B cell (primary cell): ENCODE measurements at regions not wholly inside any gene's neighbourhood (a gene's known extent, or its start where the extent isn't known, plus 50 kb on each side); places are given as distances from the start of the nearest gene placed in this dataset.
A peak's percentile ranks its signal among the peaks of the same experiment; 100 is the strongest.
"Not testable (repeated sequence)": the region's sequence is repeated elsewhere in the genome, so short reads cannot be mapped to it uniquely, and the experiment has no call there.

ENCODE experiments used
- ATAC-seq: fragments of 200-7000 bp; cut with Tn5 transposase; one replicate; pipeline ENCODE4 v1.10.0; 2021; ENCODE audit warnings: low read depth, mild to moderate bottlenecking, moderate number of reproducible peaks, moderate library complexity
- CTCF ChIA-PET: fragments of 350-600 bp; sonication (Branson Sonifier 250); formaldehyde crosslinking; loops from one replicate; lab custom pipeline; 2021; ENCODE audit warnings: antibody characterized with exemption, inconsistent platforms; lab: Charles Lee
- POLR2A ChIA-PET: fragments of 350-600 bp; sonication (Branson Sonifier 250); formaldehyde crosslinking; loops from one replicate; lab custom pipeline; 2021; ENCODE audit warnings: antibody characterized with exemption; lab: Charles Lee
- DNase-seq: peaks from one replicate; pipeline ENCODE4 v3.0.0; 2013
- H2AFZ ChIP-seq: 2 replicates; pipeline ENCODE4 v1.6.1; 2012; ENCODE audit warnings: mild to moderate bottlenecking, low read depth, low read length; ENCODE audit not compliant: insufficient read depth, poor library complexity, severe bottlenecking
- H3K27ac ChIP-seq, 2 donors: 1 replicate in 1 of 2; 2 replicates in 1 of 2; pipeline ENCODE4 v1.5.1; 2012 to 2013; ENCODE audit warnings: low read length in 2 of 2, mild to moderate bottlenecking in 2 of 2, moderate library complexity in 1 of 2
- H3K27me3 ChIP-seq, 4 experiments: fragments of 200-600 bp in 1 of 4; sonication (generic) in 1 of 4; replicated peaks in 1 of 4; 1 replicate in 2 of 4; 2 replicates in 2 of 4; pipeline versions ENCODE4 v1.6.1 to v1.7.0; 2013 to 2016; ENCODE audit warnings: low read length in 3 of 4, mild to moderate bottlenecking in 2 of 4, mixed read lengths in 1 of 4, moderate library complexity in 1 of 4; ENCODE audit not compliant: insufficient read depth in 4 of 4, control insufficient read depth in 3 of 4; ENCODE audit errors: control extremely low read depth in 1 of 4
- H3K36me3 ChIP-seq, 2 experiments: replicated peaks in 1 of 2; 1 replicate in 1 of 2; 2 replicates in 1 of 2; pipeline versions ENCODE4 v1.6.1 to v1.7.1; 2013; ENCODE audit warnings: low read length in 1 of 2; ENCODE audit not compliant: insufficient read depth in 2 of 2, control insufficient read depth in 1 of 2; ENCODE audit errors: control extremely low read depth in 1 of 2, extremely low read depth in 1 of 2
- H3K4me1 ChIP-seq, 2 donors: fragments of 200-600 bp in 1 of 2; sonication (generic) in 1 of 2; 1 replicate in 1 of 2; 2 replicates in 1 of 2; pipeline versions ENCODE4 v1.5.1 to v1.6.1; 2013 to 2017; ENCODE audit warnings: low read length in 2 of 2; ENCODE audit not compliant: control insufficient read depth in 2 of 2, insufficient read depth in 2 of 2
- H3K4me2 ChIP-seq: replicated peaks from 2 replicates; pipeline ENCODE3; 2012; ENCODE audit warnings: mild to moderate bottlenecking, low read depth, low read length; ENCODE audit not compliant: poor library complexity, severe bottlenecking
- H3K4me3 ChIP-seq, 5 experiments: fragments of 200-600 bp in 1 of 5; sonication (generic) in 1 of 5; 1 replicate in 3 of 5; 2 replicates in 2 of 5; pipeline versions ENCODE4 v1.5.1 to v1.7.0; 2011 to 2016; ENCODE audit warnings: low read length in 4 of 5, mild to moderate bottlenecking in 4 of 5, low read depth in 2 of 5, control low read depth in 1 of 5, moderate library complexity in 1 of 5; ENCODE audit not compliant: insufficient read depth in 1 of 5; ENCODE audit errors: control extremely low read depth in 1 of 5, extremely low read depth in 1 of 5
- H3K79me2 ChIP-seq: fragments of 200-600 bp; sonication (generic); one replicate; pipeline ENCODE4 v1.6.0; 2016; ENCODE audit warnings: low read length; ENCODE audit not compliant: control insufficient read depth, insufficient read depth
- H3K9ac ChIP-seq: fragments of 200-600 bp; sonication (generic); 2 replicates; pipeline ENCODE4 v1.6.1; 2017; ENCODE audit warnings: mild to moderate bottlenecking, low read length, moderate library complexity
- H3K9me3 ChIP-seq, 3 donors: one replicate each; pipeline versions ENCODE4 v1.6.1 to v1.7.1; 2013; ENCODE audit warnings: low read length in 2 of 3; ENCODE audit not compliant: control insufficient read depth in 2 of 3, insufficient read depth in 1 of 3; ENCODE audit errors: control extremely low read depth in 1 of 3
- H4K20me1 ChIP-seq: 2 replicates; pipeline ENCODE4 v1.6.0; 2012; ENCODE audit warnings: mild to moderate bottlenecking, low read length; ENCODE audit not compliant: insufficient read depth, control insufficient read depth, poor library complexity, severe bottlenecking
- H3K27ac Mint-ChIP-seq: one replicate; pipeline ENCODE4 v1.8.0; 2021; ENCODE audit warnings: mixed read lengths
- H3K27me3 Mint-ChIP-seq: one replicate; pipeline ENCODE4 v1.8.0; 2021; ENCODE audit warnings: mixed read lengths
- H3K4me1 Mint-ChIP-seq: one replicate; pipeline ENCODE4 v1.8.0; 2021; ENCODE audit warnings: mixed read lengths
- H3K4me3 Mint-ChIP-seq: one replicate; pipeline ENCODE4 v1.8.0; 2021; ENCODE audit warnings: mixed read lengths
- H3K9me3 Mint-ChIP-seq: one replicate; pipeline ENCODE4 v1.8.0; 2022; ENCODE audit warnings: mixed read lengths; ENCODE audit not compliant: insufficient read depth
- EZH2 ChIP-seq: IDR thresholded peaks from 2 replicates; pipeline ENCODE4 v1.6.1; 2012; ENCODE audit warnings: borderline replicate concordance, low read depth, mild to moderate bottlenecking, moderate library complexity, low read length; ENCODE audit not compliant: insufficient read depth, poor library complexity, severe bottlenecking
- WGBS: methylation state at CpG from one replicate; pipeline ENCODE4 v1.1.5; 2013; ENCODE audit warnings: missing lambda C conversion rate; ENCODE audit not compliant: insufficient coverage; 5-methylcytosine and 5-hydroxymethylcytosine counted together
- intact Hi-C: fragments of 100-400 bp; cut with micrococcal nuclease; formaldehyde crosslinking; loops from one replicate; pipeline ENCODE4 v1.10.0; 2022

GRCh38 chr2:90322982-90323381 is 1631.5 kb downstream of the RPIA start:
- H3K4me2 ChIP-seq, H3K79me2 ChIP-seq, H3K36me3 ChIP-seq, H4K20me1 ChIP-seq, ATAC-seq, H3K27me3 ChIP-seq, H3K4me1 Mint-ChIP-seq, H3K27me3 Mint-ChIP-seq, H3K9me3 Mint-ChIP-seq, H3K9me3 ChIP-seq, POLR2A ChIA-PET, H2AFZ ChIP-seq, H3K4me3 ChIP-seq, CTCF ChIA-PET, intact Hi-C loops, H3K9ac ChIP-seq, H3K4me1 ChIP-seq, H3K27ac ChIP-seq: not testable (repeated sequence)
- Mint-ChIP-seq H3K27ac (peak overlapping the region; percentile 68), H3K4me3 (peak overlapping the region; percentile 64)
- peak; percentile 4 for DNase-seq
- no CpG with 5 or more reads among the region's 29 CpGs for WGBS

- ATAC-seq, CTCF ChIA-PET, H3K27me3 Mint-ChIP-seq, intact Hi-C loops, H3K4me1 ChIP-seq, H3K27ac ChIP-seq, H3K9ac ChIP-seq, H3K9me3 Mint-ChIP-seq, H3K79me2 ChIP-seq, H3K4me1 Mint-ChIP-seq, H4K20me1 ChIP-seq, H3K27me3 ChIP-seq, H3K36me3 ChIP-seq, H3K9me3 ChIP-seq: not testable (repeated sequence)
- peak; percentile 63 for DNase-seq
- WGBS: 2% methylated on average over 50 of the region's 134 CpGs
- H3K4me2 ChIP-seq: peak overlapping the region; percentile 65
- Mint-ChIP-seq H3K4me3 (peak overlapping the region; percentile 52), H3K27ac (peak overlapping the region; percentile 67)
- H2AFZ ChIP-seq: peak overlapping the region; percentile 42
- TF ChIP-seq EZH2: peak; percentile 98
- peak overlapping the region in 3 of 5 experiments; percentile 33 to 54 (median 41) for H3K4me3 ChIP-seq
- POLR2A ChIA-PET: interaction anchor here (0.6 kb wide), 1 partner anchor 1153 kb away, joined by 3 read pairs; no protein-coding TSS in a partner anchor
Observed at GRCh38 chr2:90323612-90324558, 1632.4 kb downstream of the RPIA start.

GRCh38 chr2:90324672-90325071 is 1633.2 kb downstream of the RPIA start:
- H3K27ac Mint-ChIP-seq, H3K4me1 Mint-ChIP-seq, H4K20me1 ChIP-seq, intact Hi-C loops, H2AFZ ChIP-seq, H3K9ac ChIP-seq, H3K36me3 ChIP-seq, H3K4me1 ChIP-seq, POLR2A ChIA-PET, H3K27ac ChIP-seq, H3K9me3 ChIP-seq, H3K27me3 ChIP-seq, ATAC-seq, H3K4me3 Mint-ChIP-seq, H3K27me3 Mint-ChIP-seq, H3K9me3 Mint-ChIP-seq, DNase-seq, CTCF ChIA-PET, H3K79me2 ChIP-seq: not testable (repeated sequence)
- WGBS: 10% methylated on average over 9 of the region's 59 CpGs
- peak overlapping the region; percentile 65 for H3K4me2 ChIP-seq
- peak overlapping the region in 3 of 5 experiments; percentile 27 to 44 (median 39) for H3K4me3 ChIP-seq
